MM.1S (cell line): ENCODE measurements at regions not wholly inside any gene's neighbourhood (a gene's known extent, or its start where the extent isn't known, plus 50 kb on each side); places are given as distances from the start of the nearest gene placed in this dataset.
"Not testable (repeated sequence)": the region's sequence is repeated elsewhere in the genome, so short reads cannot be mapped to it uniquely, and the experiment has no call there.

Source experiments
- DNase-seq: peaks from one replicate; pipeline ENCODE4 v3.0.0-alpha.2; 2015
- H2AFZ ChIP-seq: fragments of 300-600 bp; sonication (generic); 2 replicates; pipeline ENCODE4 v1.6.0; 2016; ENCODE audit warnings: antibody characterized with exemption, low read length
- H3F3A ChIP-seq: fragments of 300-600 bp; sonication (generic); 2 replicates; pipeline ENCODE4 v1.6.1; 2016; ENCODE audit warnings: mild to moderate bottlenecking, antibody characterized with exemption, low read length, moderate library complexity, mixed read lengths; ENCODE audit not compliant: insufficient read depth
- H3K27ac ChIP-seq: fragments of 300-600 bp; sonication (generic); 2 replicates; pipeline ENCODE4 v1.5.1; 2016; ENCODE audit warnings: mild to moderate bottlenecking, low read length
- H3K27me3 ChIP-seq: fragments of 300-600 bp; sonication (generic); replicated peaks from 2 replicates; pipeline ENCODE4 v1.6.0; 2016; ENCODE audit warnings: low read length; ENCODE audit not compliant: insufficient read depth
- H3K36me3 ChIP-seq: fragments of 300-600 bp; sonication (generic); replicated peaks from 2 replicates; pipeline ENCODE4 v1.6.1; 2016; ENCODE audit warnings: mild to moderate bottlenecking, low read length, mixed read lengths; ENCODE audit not compliant: insufficient read depth
- H3K4me1 ChIP-seq: fragments of 300-600 bp; sonication (generic); 2 replicates; pipeline ENCODE4 v1.6.1; 2016; ENCODE audit warnings: low read length, mixed read lengths
- H3K4me2 ChIP-seq: fragments of 300-600 bp; sonication (generic); 2 replicates; pipeline ENCODE4 v1.6.0; 2016; ENCODE audit warnings: low read depth, low read length
- H3K4me3 ChIP-seq: fragments of 300-600 bp; sonication (generic); 2 replicates; pipeline ENCODE4 v1.5.1; 2016; ENCODE audit warnings: low read length, mixed read lengths
- H3K79me2 ChIP-seq: fragments of 300-600 bp; sonication (generic); 2 replicates; pipeline ENCODE4 v1.6.1; 2016; ENCODE audit warnings: mixed run types, low read length, mixed read lengths
- H3K9ac ChIP-seq: fragments of 300-600 bp; sonication (generic); 2 replicates; pipeline ENCODE4 v1.6.1; 2016; ENCODE audit warnings: low read length, mixed read lengths
- H3K9me2 ChIP-seq: fragments of 300-600 bp; sonication (generic); replicated peaks from 2 replicates; pipeline ENCODE4 v1.6.1; 2016; ENCODE audit warnings: mild to moderate bottlenecking, low read length, mixed read lengths; ENCODE audit not compliant: insufficient read depth
- H3K9me3 ChIP-seq: fragments of 300-600 bp; sonication (generic); replicated peaks from 2 replicates; pipeline ENCODE4 v1.6.1; 2016; ENCODE audit warnings: mild to moderate bottlenecking, low read length, mixed read lengths; ENCODE audit not compliant: insufficient read depth
- H4K20me1 ChIP-seq: fragments of 300-600 bp; sonication (generic); 2 replicates; pipeline ENCODE4 v1.6.1; 2016; ENCODE audit warnings: mild to moderate bottlenecking, low read length, moderate library complexity, mixed read lengths; ENCODE audit not compliant: insufficient read depth
- EZH2 ChIP-seq: fragments of 300-600 bp; sonication (generic); optimal IDR thresholded peaks from 2 replicates; pipeline ENCODE3; 2017; ENCODE audit warnings: low read depth, mild to moderate bottlenecking, antibody characterized with exemption, low read length, mixed read lengths
- EZH2phosphoT487 ChIP-seq: fragments of 300-600 bp; sonication (generic); IDR thresholded peaks from 2 replicates; pipeline ENCODE4 v1.6.1; 2018; ENCODE audit warnings: antibody characterized with exemption, low read length
- TF ChIP-seq, protein P1 (sequence below): fragments of 300-600 bp; sonication (generic); IDR thresholded peaks from 2 replicates; pipeline ENCODE4 v1.5.1; 2016; ENCODE audit warnings: antibody characterized with exemption, low read length, mixed read lengths

DNA sequence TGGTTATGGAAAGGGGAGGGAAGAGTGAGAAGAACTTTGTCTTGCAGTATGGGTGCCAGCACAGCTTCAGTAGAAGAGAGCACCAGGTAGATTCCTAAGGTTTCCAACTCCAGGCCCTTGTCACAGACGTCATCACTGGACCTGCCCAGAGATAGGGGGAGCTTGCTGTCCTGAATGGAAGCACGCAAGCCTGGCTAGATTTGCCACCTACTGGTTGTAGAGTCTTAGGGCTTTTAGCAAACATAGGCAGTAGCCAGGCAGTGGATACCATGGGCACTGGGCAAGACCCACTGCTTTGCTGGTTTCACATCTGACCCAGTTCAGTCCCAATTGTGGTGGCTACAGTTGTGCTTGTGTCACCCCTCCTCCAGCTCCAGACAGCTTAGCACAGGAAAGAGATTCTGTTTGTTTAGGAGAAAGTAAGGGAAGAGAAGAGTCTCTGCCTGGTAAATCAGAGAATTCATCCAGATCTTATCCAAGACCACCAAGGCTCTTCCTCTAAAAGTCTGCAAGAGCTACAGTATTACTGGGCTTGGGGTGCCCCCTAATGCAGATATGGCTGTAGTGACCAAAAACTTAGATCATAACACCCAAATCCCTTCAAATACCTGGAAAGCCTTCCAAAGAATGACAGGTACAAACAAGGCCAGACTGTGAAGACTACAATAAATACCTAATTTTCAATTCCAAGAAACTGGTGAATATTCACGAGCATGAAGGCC, 158.9 kb downstream of the HINT1 start:
- H3K9ac ChIP-seq, result no peak overlapping the region

DNA sequence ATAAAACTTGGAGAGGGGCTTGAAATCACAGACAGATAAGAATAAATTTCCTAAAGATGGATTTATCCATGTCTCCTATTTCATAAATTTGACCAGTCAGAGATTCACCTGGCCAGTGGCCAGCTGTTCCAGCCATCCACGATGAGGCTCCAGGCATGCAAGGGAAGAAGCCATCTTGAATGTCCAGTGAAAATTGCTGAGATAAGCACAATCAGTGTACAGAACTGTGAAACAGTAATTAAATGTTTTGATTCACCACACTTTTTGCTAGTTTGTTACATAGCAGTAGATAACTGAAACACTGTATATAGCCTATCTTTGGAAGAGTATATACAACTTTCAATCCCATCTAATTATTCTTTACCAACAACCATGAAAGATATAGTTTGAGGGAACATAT, 163.5 kb downstream of the HINT1 start:
- no peaks in the 10 kb centered on the region for H3K36me3 ChIP-seq
- no peak for TF ChIP-seq EZH2phosphoT487
- TF ChIP-seq, protein P1, sequence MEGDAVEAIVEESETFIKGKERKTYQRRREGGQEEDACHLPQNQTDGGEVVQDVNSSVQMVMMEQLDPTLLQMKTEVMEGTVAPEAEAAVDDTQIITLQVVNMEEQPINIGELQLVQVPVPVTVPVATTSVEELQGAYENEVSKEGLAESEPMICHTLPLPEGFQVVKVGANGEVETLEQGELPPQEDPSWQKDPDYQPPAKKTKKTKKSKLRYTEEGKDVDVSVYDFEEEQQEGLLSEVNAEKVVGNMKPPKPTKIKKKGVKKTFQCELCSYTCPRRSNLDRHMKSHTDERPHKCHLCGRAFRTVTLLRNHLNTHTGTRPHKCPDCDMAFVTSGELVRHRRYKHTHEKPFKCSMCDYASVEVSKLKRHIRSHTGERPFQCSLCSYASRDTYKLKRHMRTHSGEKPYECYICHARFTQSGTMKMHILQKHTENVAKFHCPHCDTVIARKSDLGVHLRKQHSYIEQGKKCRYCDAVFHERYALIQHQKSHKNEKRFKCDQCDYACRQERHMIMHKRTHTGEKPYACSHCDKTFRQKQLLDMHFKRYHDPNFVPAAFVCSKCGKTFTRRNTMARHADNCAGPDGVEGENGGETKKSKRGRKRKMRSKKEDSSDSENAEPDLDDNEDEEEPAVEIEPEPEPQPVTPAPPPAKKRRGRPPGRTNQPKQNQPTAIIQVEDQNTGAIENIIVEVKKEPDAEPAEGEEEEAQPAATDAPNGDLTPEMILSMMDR, result no peak
- TF ChIP-seq EZH2, result no peak

More for the DNA sequence above, 158.9 kb downstream of the HINT1 start:
- no peaks in the 10 kb centered on the region for H3K9me2 ChIP-seq
- DNase-seq, result no peak
- no peak overlapping the region for H3K4me3 ChIP-seq
- no peak overlapping the region for H3K4me2 ChIP-seq
- no peaks in the 10 kb centered on the region for H3F3A ChIP-seq
- H3K27ac ChIP-seq, result no peak overlapping the region
- no peaks in the 10 kb centered on the region for H3K27me3 ChIP-seq
- H3K9me3 ChIP-seq, result no peaks in the 10 kb centered on the region
- no peak overlapping the region for H2AFZ ChIP-seq
- no peaks in the 10 kb centered on the region for H4K20me1 ChIP-seq
- no peaks in the 10 kb centered on the region for H3K36me3 ChIP-seq
- no peaks in the 10 kb centered on the region for H3K4me1 ChIP-seq
- TF ChIP-seq EZH2, result no peak
- TF ChIP-seq, protein P1, result no peak
- no peak for TF ChIP-seq EZH2phosphoT487
- no peaks in the 10 kb centered on the region for H3K79me2 ChIP-seq

DNA sequence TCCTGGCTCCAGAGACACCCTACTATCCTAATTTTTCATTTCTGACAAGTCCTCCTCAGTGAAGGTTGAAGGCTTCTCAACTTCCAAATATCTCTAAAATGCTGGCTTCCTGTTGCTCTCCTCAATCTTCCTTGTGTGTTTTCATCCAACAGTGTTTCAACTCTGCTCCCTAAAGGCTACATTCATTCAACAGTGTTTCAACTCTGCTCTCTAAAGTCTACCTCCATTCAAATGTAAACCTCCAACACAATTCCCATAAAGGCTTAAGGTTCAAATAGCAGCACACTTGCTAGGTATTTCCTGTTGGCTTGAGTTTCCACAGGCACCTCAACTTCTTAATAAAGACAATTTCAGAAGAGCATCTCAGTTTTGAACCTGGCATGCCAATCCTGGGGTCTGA, 164.8 kb downstream of the HINT1 start:
- H3K4me1 ChIP-seq, result no peaks in the 10 kb centered on the region

More for the DNA sequence above, 163.5 kb downstream of the HINT1 start:
- Histone ChIP-seq H3K4me2 (no peak overlapping the region), H3K4me3 (no peak overlapping the region), H2AFZ (no peak overlapping the region), H3K9me3 (no peaks in the 10 kb centered on the region), H4K20me1 (no peaks in the 10 kb centered on the region), H3K9ac (no peak overlapping the region), H3K27ac (no peak overlapping the region), H3K9me2 (no peaks in the 10 kb centered on the region), H3K27me3 (no peaks in the 10 kb centered on the region), H3K4me1 (no peaks in the 10 kb centered on the region), H3K79me2 (no peaks in the 10 kb centered on the region), H3F3A (no peaks in the 10 kb centered on the region)
- DNase-seq, result no peak

DNA sequence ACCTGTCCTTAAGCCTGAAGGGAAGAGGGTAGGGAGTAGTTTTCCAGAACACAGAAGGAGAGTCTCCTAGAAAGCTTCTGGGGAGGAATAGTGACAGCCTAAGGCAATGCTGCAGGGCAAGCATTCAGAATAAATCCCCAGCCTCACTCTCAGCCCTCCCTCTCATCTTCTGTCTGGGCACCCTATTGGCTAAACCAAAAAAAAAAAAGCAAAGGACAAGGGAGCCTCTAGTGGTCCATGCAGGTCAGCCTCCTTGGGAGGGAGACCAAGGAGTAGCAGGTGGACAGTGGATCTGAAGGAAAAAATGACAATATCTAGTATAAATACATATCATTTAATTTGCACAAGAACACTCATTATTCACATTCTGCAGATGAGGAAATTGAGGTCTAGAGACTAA, 168.3 kb downstream of the HINT1 start:
- H3K9me3 ChIP-seq, H3K27ac ChIP-seq, H3K4me3 ChIP-seq, DNase-seq, H3K9me2 ChIP-seq, H4K20me1 ChIP-seq, H3K36me3 ChIP-seq, H3F3A ChIP-seq, H3K9ac ChIP-seq, H3K4me1 ChIP-seq, H3K4me2 ChIP-seq, H3K79me2 ChIP-seq, H3K27me3 ChIP-seq, H2AFZ ChIP-seq: not testable (repeated sequence)

More for the DNA sequence above, 164.8 kb downstream of the HINT1 start:
- H3K79me2 ChIP-seq, result no peaks in the 10 kb centered on the region
- DNase-seq, result no peak
- no peaks in the 10 kb centered on the region for H3K36me3 ChIP-seq
- H3K9me2 ChIP-seq, result no peaks in the 10 kb centered on the region
- TF ChIP-seq, protein P1, result no peak
- TF ChIP-seq EZH2phosphoT487, result no peak
- TF ChIP-seq EZH2, result no peak
- no peaks in the 10 kb centered on the region for H3K27me3 ChIP-seq
- no peak overlapping the region for H2AFZ ChIP-seq
- no peaks in the 10 kb centered on the region for H3F3A ChIP-seq
- H3K9me3 ChIP-seq, result no peaks in the 10 kb centered on the region
- H3K9ac ChIP-seq, result no peak overlapping the region
- no peaks in the 10 kb centered on the region for H4K20me1 ChIP-seq
- H3K4me2 ChIP-seq, result no peak overlapping the region
- no peak overlapping the region for H3K27ac ChIP-seq
- no peak overlapping the region for H3K4me3 ChIP-seq
